SH-SY5Y (cell line): ENCODE measurements at regions not wholly inside any gene's neighbourhood (a gene's known extent, or its start where the extent isn't known, plus 50 kb on each side); places are given as distances from the start of the nearest gene placed in this dataset.

Experiments used
- GATA2 ChIP-seq: IDR thresholded peaks from 2 replicates; pipeline ENCODE4 v1.6.1; 2011; ENCODE audit warnings: mild to moderate bottlenecking, low read depth, low read length
- GATA3 ChIP-seq: IDR thresholded peaks from 2 replicates; pipeline ENCODE4 v1.6.1; 2011; ENCODE audit warnings: low read depth, mild to moderate bottlenecking, low read length, moderate library complexity

DNA sequence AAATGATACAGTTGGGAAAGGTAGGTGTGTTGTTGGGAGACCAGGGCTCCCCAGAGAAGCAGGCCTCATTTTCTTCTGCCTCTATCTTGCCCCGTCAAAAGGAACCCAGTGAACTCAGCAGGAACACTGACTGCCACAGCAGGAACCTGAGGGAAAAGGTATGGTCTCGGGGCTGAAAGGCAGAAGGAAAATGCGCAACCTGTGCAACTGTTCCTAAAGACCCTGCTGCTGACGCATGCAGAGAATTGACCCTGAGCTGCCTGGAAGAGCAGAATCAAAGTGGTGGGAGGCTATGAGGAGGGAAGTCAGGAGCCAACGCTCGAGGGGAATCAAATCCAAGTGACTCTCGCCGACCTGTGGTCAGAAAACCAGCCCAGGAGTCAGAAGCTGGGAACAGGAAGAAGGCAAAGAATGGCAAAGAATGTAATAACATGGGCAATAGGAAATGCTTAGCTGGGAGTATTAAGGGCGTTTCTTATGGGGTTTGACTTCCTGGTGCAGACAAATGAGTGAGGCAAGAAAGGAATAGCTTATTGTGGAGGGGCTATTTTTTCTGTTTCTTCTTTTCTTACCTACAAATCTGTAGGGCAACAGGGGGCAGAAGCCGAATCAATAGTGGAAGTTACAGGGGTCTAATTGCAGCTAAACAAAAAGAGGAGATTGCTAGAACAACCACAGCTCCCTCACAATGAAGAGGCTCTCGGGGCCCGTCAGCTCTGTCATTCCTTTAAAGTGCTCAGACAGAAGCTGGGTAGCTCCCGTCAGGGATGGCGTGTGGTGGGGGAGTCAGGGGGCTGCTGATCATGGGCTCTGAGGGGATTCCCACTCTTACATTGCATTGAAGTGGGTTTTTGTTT is 65.4 kb upstream of the DLG1 start:
- TF ChIP-seq GATA2: no peak
- no peak for TF ChIP-seq GATA3
